Epithelial cell of proximal tubule (primary cell): ENCODE measurements at regions not wholly inside any gene's neighbourhood (a gene's known extent, or its start where the extent isn't known, plus 50 kb on each side); places are given as distances from the start of the nearest gene placed in this dataset.
A peak's percentile ranks its signal among the peaks of the same experiment; 100 is the strongest.
"Not testable (repeated sequence)": the region's sequence is repeated elsewhere in the genome, so short reads cannot be mapped to it uniquely, and the experiment has no call there.

Experiments
- DNase-seq: peaks from one replicate; pipeline ENCODE4 v3.0.0-alpha.2; 2011; ENCODE audit warnings: low read depth
- H3K4me3 ChIP-seq: 2 replicates; pipeline ENCODE4 v1.5.1; 2011; ENCODE audit warnings: low read depth, mild to moderate bottlenecking, low read length
- CTCF ChIP-seq: conservative IDR thresholded peaks from 2 replicates; pipeline ENCODE4 v1.5.1; 2012; ENCODE audit warnings: low read depth, mild to moderate bottlenecking, low read length

- no peak overlapping the region for H3K4me3 ChIP-seq
- TF ChIP-seq CTCF, result no peak
- no peak for DNase-seq
Observed at GRCh38 chr15:72845981-72846383, 62.4 kb upstream of the ADPGK start.

- TF ChIP-seq CTCF, result no peak
- H3K4me3 ChIP-seq, result no peak overlapping the region
- DNase-seq, result no peak
Observed at GRCh38 chr15:72844067-72844466, 60.5 kb upstream of the ADPGK start.

- not testable (repeated sequence) for H3K4me3 ChIP-seq, DNase-seq
Observed at GRCh38 chr15:72843340-72843739, 59.8 kb upstream of the ADPGK start.

- DNase-seq, result no peak
- H3K4me3 ChIP-seq, result no peak overlapping the region
- no peak for TF ChIP-seq CTCF
Observed at GRCh38 chr15:72840114-72840513, 56.6 kb upstream of the ADPGK start.

GRCh38 chr15:72838311-72838731, 54.8 kb upstream of the ADPGK start:
- DNase-seq, result no peak
- no peak for TF ChIP-seq CTCF
- no peak overlapping the region for H3K4me3 ChIP-seq

GRCh38 chr15:72836676-72837330, 53.2 kb upstream of the ADPGK start:
- no peak for TF ChIP-seq CTCF
- DNase-seq, result no peak

GRCh38 chr15:72835294-72835890, 51.8 kb upstream of the ADPGK start:
- DNase-seq, result no peak
- no peak overlapping the region for H3K4me3 ChIP-seq
- TF ChIP-seq CTCF, result peak; percentile 63

More at GRCh38 chr15:72836676-72837330, 53.2 kb upstream of the ADPGK start:
- no peak overlapping the region for H3K4me3 ChIP-seq
